ENCODE measurements at regions not wholly inside any gene's neighbourhood (a gene's known extent, or its start where the extent isn't known, plus 50 kb on each side); places are given as distances from the start of the nearest gene placed in this dataset.

DNA sequence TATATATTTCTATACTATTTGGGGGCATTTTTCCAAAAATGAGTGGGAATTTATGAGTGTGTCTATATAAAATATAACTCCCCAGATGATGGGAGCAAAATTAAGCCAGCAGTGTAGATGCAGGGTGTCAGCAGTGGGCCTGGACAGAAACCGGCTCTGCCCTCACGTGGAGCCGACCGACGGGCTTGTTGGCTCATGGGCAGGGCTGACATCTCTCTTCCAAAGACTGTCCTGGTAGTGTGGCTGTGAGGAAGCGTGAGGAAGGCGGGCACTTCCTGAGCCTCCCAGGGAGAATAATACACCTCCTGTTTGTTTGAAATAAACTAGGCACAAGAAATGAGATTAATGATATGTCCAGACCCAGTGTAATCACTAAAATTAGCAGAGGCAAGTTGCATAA is 206.5 kb downstream of the TEX29 start:
- TF ChIP-seq, protein P1, sequence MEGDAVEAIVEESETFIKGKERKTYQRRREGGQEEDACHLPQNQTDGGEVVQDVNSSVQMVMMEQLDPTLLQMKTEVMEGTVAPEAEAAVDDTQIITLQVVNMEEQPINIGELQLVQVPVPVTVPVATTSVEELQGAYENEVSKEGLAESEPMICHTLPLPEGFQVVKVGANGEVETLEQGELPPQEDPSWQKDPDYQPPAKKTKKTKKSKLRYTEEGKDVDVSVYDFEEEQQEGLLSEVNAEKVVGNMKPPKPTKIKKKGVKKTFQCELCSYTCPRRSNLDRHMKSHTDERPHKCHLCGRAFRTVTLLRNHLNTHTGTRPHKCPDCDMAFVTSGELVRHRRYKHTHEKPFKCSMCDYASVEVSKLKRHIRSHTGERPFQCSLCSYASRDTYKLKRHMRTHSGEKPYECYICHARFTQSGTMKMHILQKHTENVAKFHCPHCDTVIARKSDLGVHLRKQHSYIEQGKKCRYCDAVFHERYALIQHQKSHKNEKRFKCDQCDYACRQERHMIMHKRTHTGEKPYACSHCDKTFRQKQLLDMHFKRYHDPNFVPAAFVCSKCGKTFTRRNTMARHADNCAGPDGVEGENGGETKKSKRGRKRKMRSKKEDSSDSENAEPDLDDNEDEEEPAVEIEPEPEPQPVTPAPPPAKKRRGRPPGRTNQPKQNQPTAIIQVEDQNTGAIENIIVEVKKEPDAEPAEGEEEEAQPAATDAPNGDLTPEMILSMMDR (IDR thresholded peaks at IDR 0.05): no peak
- no peak for TF ChIP-seq ZNF232 (CRISPR knock-in tag; IDR thresholded peaks at IDR 0.05)
- no peak for TF ChIP-seq IRF2 (CRISPR knock-in tag; IDR thresholded peaks at IDR 0.05; ENCODE audit: borderline replicate concordance, low read depth)
- no peak for TF ChIP-seq TCF7 (CRISPR knock-in tag; IDR thresholded peaks at IDR 0.05; ENCODE audit: low read depth)
- no peak for TF ChIP-seq ELF4 (CRISPR knock-in tag; IDR thresholded peaks at IDR 0.05; ENCODE audit: low read depth)
- no peak for TF ChIP-seq SMAD4 (CRISPR knock-in tag; IDR thresholded peaks at IDR 0.05)
- no peak for TF ChIP-seq ETV6 (CRISPR knock-in tag; IDR thresholded peaks at IDR 0.05)
- no peak for TF ChIP-seq STAT6 (CRISPR knock-in tag; conservative IDR thresholded peaks at IDR 0.05; ENCODE audit: low read depth)
- no peak for TF ChIP-seq ATF1 (CRISPR knock-in tag; IDR thresholded peaks at IDR 0.05)

Data from WTC11 (cell line).